Neural cell (in vitro differentiated cells): ENCODE measurements at regions not wholly inside any gene's neighbourhood (a gene's known extent, or its start where the extent isn't known, plus 50 kb on each side); places are given as distances from the start of the nearest gene placed in this dataset.

Source experiments
- H2AFZ ChIP-seq: fragments of 200-600, 300-800 bp; sonication (generic), shearing (Covaris generic); 2 replicates; pipeline ENCODE4 v1.6.0; 2014; ENCODE audit warnings: low read depth, mild to moderate bottlenecking, antibody characterized with exemption, low read length, moderate library complexity
- H3F3A ChIP-seq: fragments of 200-600 bp; shearing (Covaris generic); 2 replicates; pipeline ENCODE4 v1.6.1; 2016; ENCODE audit warnings: mild to moderate bottlenecking, moderate library complexity, mixed read lengths, antibody characterized with exemption, low read length; ENCODE audit not compliant: insufficient read depth, poor library complexity, severe bottlenecking
- H3K27ac ChIP-seq: fragments of 200-600, 300-800 bp; sonication (generic), shearing (Covaris generic); 2 replicates; pipeline ENCODE4 v1.5.1; 2014; ENCODE audit warnings: mild to moderate bottlenecking, low read length, moderate library complexity
- H3K27me3 ChIP-seq: fragments of 300-800, 200-600 bp; sonication (generic), shearing (Covaris generic); 2 replicates; pipeline ENCODE4 v1.6.0; 2014; ENCODE audit warnings: mild to moderate bottlenecking, low read depth, low read length, moderate library complexity; ENCODE audit not compliant: insufficient read depth
- H3K36me3 ChIP-seq: fragments of 300-800, 200-600 bp; sonication (generic), shearing (Covaris generic); 2 replicates; pipeline ENCODE4 v1.5.1; 2014; ENCODE audit warnings: mild to moderate bottlenecking, antibody characterized with exemption, low read length, moderate library complexity; ENCODE audit not compliant: insufficient read depth
- H3K4me2 ChIP-seq: fragments of 300-800, 200-600 bp; sonication (generic), shearing (Covaris generic); 2 replicates; pipeline ENCODE4 v1.6.0; 2014; ENCODE audit warnings: mild to moderate bottlenecking, low read length
- H3K4me3 ChIP-seq: fragments of 300-800, 200-600 bp; sonication (generic), shearing (Covaris generic); 2 replicates; pipeline ENCODE4 v1.5.1; 2014; ENCODE audit warnings: mild to moderate bottlenecking, low read length, moderate library complexity
- H3K79me2 ChIP-seq: fragments of 200-600 bp; shearing (Covaris generic); replicated peaks from 2 replicates; pipeline ENCODE4 v1.6.0; 2014; ENCODE audit warnings: mild to moderate bottlenecking, low read length, moderate library complexity; ENCODE audit not compliant: insufficient read depth
- H3K9ac ChIP-seq: fragments of 300-800, 200-600 bp; sonication (generic), shearing (Covaris generic); 2 replicates; pipeline ENCODE4 v1.6.1; 2016; ENCODE audit warnings: mild to moderate bottlenecking, low read length, mixed read lengths
- H3K9me2 ChIP-seq: fragments of 200-600 bp; shearing (Covaris generic); 2 replicates; pipeline ENCODE4 v1.6.1; 2016; ENCODE audit warnings: mild to moderate bottlenecking, low read length, mixed read lengths; ENCODE audit not compliant: insufficient read depth
- H3K9me3 ChIP-seq: fragments of 200-600, 300-800 bp; sonication (generic), shearing (Covaris generic); 2 replicates; pipeline ENCODE4 v1.6.1; 2016; ENCODE audit warnings: mild to moderate bottlenecking, mixed run types, low read length, moderate library complexity, mixed read lengths
- H4K20me1 ChIP-seq: fragments of 200-600 bp; shearing (Covaris generic); 2 replicates; pipeline ENCODE4 v1.6.1; 2016; ENCODE audit warnings: mild to moderate bottlenecking, mixed run types; ENCODE audit not compliant: insufficient read depth
- CTCF ChIP-seq: fragments of 450-650 bp; IDR thresholded peaks from 2 replicates; pipeline ENCODE4 v1.5.1; 2014; ENCODE audit warnings: antibody characterized with exemption, mild to moderate bottlenecking, moderate library complexity; ENCODE audit not compliant: poor library complexity, severe bottlenecking
- EP300 ChIP-seq: fragments of 450-650 bp; conservative IDR thresholded peaks from 2 replicates; pipeline ENCODE4 v1.6.1; 2014; ENCODE audit warnings: antibody characterized with exemption, mild to moderate bottlenecking, moderate library complexity; ENCODE audit not compliant: poor library complexity, severe bottlenecking
- EZH2 ChIP-seq: fragments of 200-600, 300-800 bp; shearing (Covaris generic), sonication (generic); IDR thresholded peaks from 2 replicates; pipeline ENCODE4 v1.6.1; 2014; ENCODE audit warnings: antibody characterized with exemption, low read length, borderline replicate concordance, mild to moderate bottlenecking; ENCODE audit not compliant: insufficient read depth, poor library complexity, severe bottlenecking
- MXI1 ChIP-seq: fragments of 450-650 bp; conservative IDR thresholded peaks from 2 replicates; pipeline ENCODE4 v1.6.1; 2014; ENCODE audit warnings: antibody characterized with exemption, mild to moderate bottlenecking; ENCODE audit not compliant: poor library complexity, severe bottlenecking
- POLR2AphosphoS5 ChIP-seq: IDR thresholded peaks from 2 replicates; pipeline ENCODE4 v1.6.1; 2012
- RAD21 ChIP-seq: fragments of 450-650 bp; conservative IDR thresholded peaks from 2 replicates; pipeline ENCODE4 v1.6.1; 2014; ENCODE audit warnings: antibody characterized with exemption, mild to moderate bottlenecking, moderate library complexity
- REST ChIP-seq: IDR thresholded peaks from 2 replicates; pipeline ENCODE4 v1.6.1; 2012; ENCODE audit warnings: borderline replicate concordance
- SMC3 ChIP-seq: fragments of 450-650 bp; conservative IDR thresholded peaks from 2 replicates; pipeline ENCODE4 v1.6.1; 2014; ENCODE audit warnings: antibody characterized with exemption, mild to moderate bottlenecking, moderate library complexity; ENCODE audit not compliant: poor library complexity
- TAF1 ChIP-seq: IDR thresholded peaks from 2 replicates; pipeline ENCODE4 v1.6.1; 2012; ENCODE audit warnings: low read depth

- Histone ChIP-seq H3F3A (no peaks in the 10 kb centered on the region), H2AFZ (no peak overlapping the region), H3K27ac (no peak overlapping the region), H3K9me3 (no peaks in the 10 kb centered on the region), H3K9ac (no peak overlapping the region), H3K36me3 (no peaks in the 10 kb centered on the region), H4K20me1 (no peaks in the 10 kb centered on the region), H3K4me3 (no peak overlapping the region), H3K79me2 (no peaks in the 10 kb centered on the region), H3K27me3 (no peaks in the 10 kb centered on the region), H3K9me2 (no peaks in the 10 kb centered on the region), H3K4me2 (no peak overlapping the region)
- TF ChIP-seq TAF1 (no peak), RAD21 (no peak), CTCF (no peak), SMC3 (no peak), EZH2 (no peak)
These were observed 433.3 kb upstream of the CHORDC1 start for GRCh38 chr11:90656171-90656570.

GRCh38 chr11:90650153-90650552 is 427.3 kb upstream of the CHORDC1 start:
- no peak overlapping the region for H2AFZ ChIP-seq
- H4K20me1 ChIP-seq = no peaks in the 10 kb centered on the region
- no peaks in the 10 kb centered on the region for H3K36me3 ChIP-seq
- peaks cover 5% of the 10 kb centered on the region for H3F3A ChIP-seq
- no peak overlapping the region for H3K27ac ChIP-seq
- H3K27me3 ChIP-seq = no peaks in the 10 kb centered on the region
- no peaks in the 10 kb centered on the region for H3K79me2 ChIP-seq
- no peak overlapping the region for H3K4me3 ChIP-seq
- H3K9me2 ChIP-seq = no peaks in the 10 kb centered on the region
- TF ChIP-seq RAD21 = no peak
- TF ChIP-seq TAF1 = no peak
- TF ChIP-seq REST = no peak
- no peak for TF ChIP-seq CTCF
- no peak for TF ChIP-seq EZH2
- no peak for TF ChIP-seq SMC3
- no peak for TF ChIP-seq POLR2AphosphoS5
- TF ChIP-seq EP300 = no peak
- TF ChIP-seq MXI1 = no peak
- no peaks in the 10 kb centered on the region for H3K9me3 ChIP-seq
- H3K9ac ChIP-seq = no peak overlapping the region
- H3K4me2 ChIP-seq = no peak overlapping the region
